HEK293 (cell line): ENCODE measurements at regions not wholly inside any gene's neighbourhood (a gene's known extent, or its start where the extent isn't known, plus 50 kb on each side); places are given as distances from the start of the nearest gene placed in this dataset.

ENCODE experiments used
- ZBTB1 ChIP-seq: fragments of 450-650 bp; formaldehyde crosslinking; IDR thresholded peaks from 2 replicates; pipeline ENCODE4 v1.5.1; 2016; ENCODE audit warnings: missing biosample characterization, missing genetic modification characterization
- TF ChIP-seq, protein P1 (sequence below): fragments of 450-650 bp; formaldehyde crosslinking; IDR thresholded peaks from 2 replicates; pipeline ENCODE4 v1.5.1; 2016; ENCODE audit warnings: missing biosample characterization, missing genetic modification characterization
- TF ChIP-seq, protein P2 (sequence below): fragments of 450-650 bp; formaldehyde crosslinking; IDR thresholded peaks from 2 replicates; pipeline ENCODE4 v1.5.1; 2016; ENCODE audit warnings: missing biosample characterization, missing genetic modification characterization

DNA sequence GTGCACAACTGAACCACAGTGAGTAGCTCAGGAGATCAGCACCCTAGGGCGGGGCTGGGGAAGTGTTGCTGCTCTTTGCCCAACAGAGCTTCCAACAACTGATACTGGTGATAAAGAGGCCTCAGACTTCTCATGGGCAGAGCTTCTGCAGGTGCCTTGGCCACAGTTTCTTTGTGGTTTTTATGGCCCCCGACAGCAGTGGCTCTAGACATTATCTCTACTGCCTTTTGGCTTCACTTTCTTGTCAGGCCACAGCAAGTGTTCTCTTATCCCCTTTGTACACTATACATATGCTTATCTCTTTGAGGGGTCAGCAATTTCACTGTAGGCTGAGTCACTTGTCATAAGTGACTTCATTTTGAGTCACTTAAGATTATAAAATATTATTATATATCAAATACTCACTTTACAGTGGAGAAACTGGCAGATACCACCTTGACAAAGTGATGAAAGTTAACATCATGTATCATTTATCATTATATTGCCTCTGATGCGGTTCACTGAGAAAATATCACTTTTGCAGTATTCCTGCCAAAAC, 90.9 kb upstream of the COX7C start:
- TF ChIP-seq, protein P1, sequence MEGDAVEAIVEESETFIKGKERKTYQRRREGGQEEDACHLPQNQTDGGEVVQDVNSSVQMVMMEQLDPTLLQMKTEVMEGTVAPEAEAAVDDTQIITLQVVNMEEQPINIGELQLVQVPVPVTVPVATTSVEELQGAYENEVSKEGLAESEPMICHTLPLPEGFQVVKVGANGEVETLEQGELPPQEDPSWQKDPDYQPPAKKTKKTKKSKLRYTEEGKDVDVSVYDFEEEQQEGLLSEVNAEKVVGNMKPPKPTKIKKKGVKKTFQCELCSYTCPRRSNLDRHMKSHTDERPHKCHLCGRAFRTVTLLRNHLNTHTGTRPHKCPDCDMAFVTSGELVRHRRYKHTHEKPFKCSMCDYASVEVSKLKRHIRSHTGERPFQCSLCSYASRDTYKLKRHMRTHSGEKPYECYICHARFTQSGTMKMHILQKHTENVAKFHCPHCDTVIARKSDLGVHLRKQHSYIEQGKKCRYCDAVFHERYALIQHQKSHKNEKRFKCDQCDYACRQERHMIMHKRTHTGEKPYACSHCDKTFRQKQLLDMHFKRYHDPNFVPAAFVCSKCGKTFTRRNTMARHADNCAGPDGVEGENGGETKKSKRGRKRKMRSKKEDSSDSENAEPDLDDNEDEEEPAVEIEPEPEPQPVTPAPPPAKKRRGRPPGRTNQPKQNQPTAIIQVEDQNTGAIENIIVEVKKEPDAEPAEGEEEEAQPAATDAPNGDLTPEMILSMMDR (tag by site-specific recombination) = no peak
- no peak for TF ChIP-seq ZBTB1 (tag by site-specific recombination)
- TF ChIP-seq, protein P2, sequence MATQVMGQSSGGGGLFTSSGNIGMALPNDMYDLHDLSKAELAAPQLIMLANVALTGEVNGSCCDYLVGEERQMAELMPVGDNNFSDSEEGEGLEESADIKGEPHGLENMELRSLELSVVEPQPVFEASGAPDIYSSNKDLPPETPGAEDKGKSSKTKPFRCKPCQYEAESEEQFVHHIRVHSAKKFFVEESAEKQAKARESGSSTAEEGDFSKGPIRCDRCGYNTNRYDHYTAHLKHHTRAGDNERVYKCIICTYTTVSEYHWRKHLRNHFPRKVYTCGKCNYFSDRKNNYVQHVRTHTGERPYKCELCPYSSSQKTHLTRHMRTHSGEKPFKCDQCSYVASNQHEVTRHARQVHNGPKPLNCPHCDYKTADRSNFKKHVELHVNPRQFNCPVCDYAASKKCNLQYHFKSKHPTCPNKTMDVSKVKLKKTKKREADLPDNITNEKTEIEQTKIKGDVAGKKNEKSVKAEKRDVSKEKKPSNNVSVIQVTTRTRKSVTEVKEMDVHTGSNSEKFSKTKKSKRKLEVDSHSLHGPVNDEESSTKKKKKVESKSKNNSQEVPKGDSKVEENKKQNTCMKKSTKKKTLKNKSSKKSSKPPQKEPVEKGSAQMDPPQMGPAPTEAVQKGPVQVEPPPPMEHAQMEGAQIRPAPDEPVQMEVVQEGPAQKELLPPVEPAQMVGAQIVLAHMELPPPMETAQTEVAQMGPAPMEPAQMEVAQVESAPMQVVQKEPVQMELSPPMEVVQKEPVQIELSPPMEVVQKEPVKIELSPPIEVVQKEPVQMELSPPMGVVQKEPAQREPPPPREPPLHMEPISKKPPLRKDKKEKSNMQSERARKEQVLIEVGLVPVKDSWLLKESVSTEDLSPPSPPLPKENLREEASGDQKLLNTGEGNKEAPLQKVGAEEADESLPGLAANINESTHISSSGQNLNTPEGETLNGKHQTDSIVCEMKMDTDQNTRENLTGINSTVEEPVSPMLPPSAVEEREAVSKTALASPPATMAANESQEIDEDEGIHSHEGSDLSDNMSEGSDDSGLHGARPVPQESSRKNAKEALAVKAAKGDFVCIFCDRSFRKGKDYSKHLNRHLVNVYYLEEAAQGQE = no peak
